Stomach (tissue), 8 donors: ENCODE measurements at regions not wholly inside any gene's neighbourhood (a gene's known extent, or its start where the extent isn't known, plus 50 kb on each side); places are given as distances from the start of the nearest gene placed in this dataset.

Experiments
- DNase-seq, 2 donors: peaks; one replicate each; pipeline versions ENCODE4 v3.0.0 to v3.0.0-alpha.2; 2013 to 2019
- H3K27ac ChIP-seq, 5 donors: fragments of 200-600 bp in 4 of 5; sonication (generic) in 4 of 5; one replicate each; pipeline ENCODE4 v1.5.1; 2013 to 2019; ENCODE audit warnings: mild to moderate bottlenecking in 1 of 5, moderate library complexity in 1 of 5
- H3K27me3 ChIP-seq, 3 donors: fragments of 200-600 bp; sonication (generic); one replicate each; pipeline ENCODE4 v1.5.1; 2017 to 2019; ENCODE audit warnings: mixed run types in 1 of 3
- H3K36me3 ChIP-seq, 4 donors: fragments of 200-600 bp; sonication (generic); 1 replicate in 3 of 4; 2 replicates in 1 of 4; pipeline ENCODE4 v1.5.1; 2016 to 2019
- H3K4me1 ChIP-seq, 4 donors: fragments of 200-600 bp; sonication (generic); one replicate each; pipeline ENCODE4 v1.5.1; 2016 to 2019
- H3K4me3 ChIP-seq, 4 donors: fragments of 200-600 bp; sonication (generic) in 3 of 4; one replicate each; pipeline ENCODE4 v1.5.1; 2016 to 2019; ENCODE audit warnings: mild to moderate bottlenecking in 1 of 4
- H3K9me3 ChIP-seq, 4 donors: fragments of 200-600 bp; sonication (generic); one replicate each; pipeline ENCODE4 v1.5.1; 2016 to 2019
- CTCF ChIP-seq, 7 experiments: fragments of 450-650 bp in 4 of 7; fragments of 200-600 bp in 3 of 7; sonication (generic) in 3 of 7; IDR thresholded peaks; one replicate each; pipeline ENCODE4 v1.5.1; 2016 to 2019; ENCODE audit warnings: antibody characterized with exemption in 7 of 7, control low read depth in 2 of 7, mild to moderate bottlenecking in 1 of 7
- EP300 ChIP-seq: sonication (generic); formaldehyde crosslinking; IDR thresholded peaks from one replicate; pipeline ENCODE4 v1.6.1; 2017; ENCODE audit warnings: antibody characterized with exemption
- POLR2A ChIP-seq, 4 donors: fragments of 450-650 bp; IDR thresholded peaks; one replicate each; pipeline ENCODE4 v1.6.1; 2016; ENCODE audit warnings: antibody characterized with exemption in 4 of 4, control low read depth in 2 of 4, mild to moderate bottlenecking in 1 of 4, moderate library complexity in 1 of 4
- POLR2AphosphoS5 ChIP-seq, 3 donors: sonication (generic); formaldehyde crosslinking; IDR thresholded peaks; one replicate each; pipeline ENCODE4 v1.6.1; 2016; ENCODE audit warnings: antibody characterized with exemption in 3 of 3
- WGBS, 5 donors: extraction: QIAGEN DNeasy Blood & Tissue Kit in 3 of 5; methylation state at CpG; one replicate each; pipeline versions ENCODE4 v1.1.5 to v1.1.7; 2013 to 2018; 5-methylcytosine and 5-hydroxymethylcytosine counted together
- intact Hi-C: fragments of 100-400 bp; cut with DNase I; formaldehyde crosslinking; loops from one replicate; pipeline ENCODE4 v1.15.1; 2023; ENCODE audit warnings: low total_unique reads
- donor health status: healthy with polysubstance abuse.
- donor health status: Bipolar disorder and iron deficiency.
- donor health status: healthy.

DNA sequence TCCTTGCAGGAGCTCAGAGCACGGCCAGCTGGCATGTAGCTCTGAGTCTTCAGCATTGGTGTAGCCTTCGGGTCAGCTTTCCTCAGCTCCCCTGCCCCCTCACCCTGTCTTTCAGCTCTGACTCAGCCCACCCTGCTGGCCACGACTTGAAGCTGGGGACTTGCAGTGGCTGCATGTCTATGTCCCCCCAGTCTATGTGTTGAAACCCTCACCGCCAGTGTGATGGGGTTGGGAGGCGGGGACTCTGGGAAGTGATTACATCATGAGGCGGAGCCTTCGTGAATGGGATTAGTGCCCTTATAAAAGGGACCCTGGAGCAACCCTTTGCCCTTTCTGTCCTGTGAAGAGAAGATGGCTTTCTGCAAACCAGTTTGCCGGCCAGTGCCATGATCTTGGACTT lies 111.1 kb downstream of the CTTN start:
- 77 to 87% (median 82%) methylated on average over 7 to 8 of the region's 8 CpGs for WGBS, 5 donors
- Histone ChIP-seq H3K36me3 (no peaks in the 10 kb centered on the region), H3K9me3 (peaks cover 0 to 17% (median 15%) of the 10 kb centered on the region in 4 donors), H3K4me1 (no peaks in the 10 kb centered on the region), H3K27me3 (peaks cover 0 to 7% (median 0%) of the 10 kb centered on the region in 3 donors), H3K4me3 (no peak overlapping the region), H3K27ac (no peak overlapping the region)
- no peak for DNase-seq
- intact Hi-C loops, result no loop called here
- no peak for TF ChIP-seq POLR2AphosphoS5 (IDR thresholded peaks at IDR 0.05)
- TF ChIP-seq CTCF (IDR thresholded peaks at IDR 0.05), result no peak
- no peak for TF ChIP-seq EP300
- TF ChIP-seq POLR2A (IDR thresholded peaks at IDR 0.05), result no peak

DNA sequence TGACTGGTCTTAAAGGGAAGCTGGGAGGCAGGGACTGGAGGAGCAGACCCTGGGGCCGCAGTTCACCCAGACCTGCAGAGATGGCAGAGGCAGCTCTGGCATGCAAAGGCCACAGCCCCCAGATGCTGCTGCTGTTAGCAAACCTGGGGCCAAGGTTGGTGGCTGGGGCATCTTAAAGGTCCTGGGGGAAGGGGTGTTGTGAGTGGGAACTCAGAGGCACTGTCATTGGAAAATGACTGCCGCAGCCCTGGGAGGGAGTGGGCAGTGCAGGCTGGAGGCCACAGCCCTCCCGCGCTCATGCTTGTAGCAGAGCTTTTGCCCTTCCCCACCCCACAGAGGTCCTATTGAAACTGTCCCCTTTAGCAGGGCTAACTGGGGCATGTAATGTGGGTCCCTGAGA lies 111.8 kb downstream of the CTTN start:
- H3K9me3 ChIP-seq, result peaks cover 0 to 17% (median 15%) of the 10 kb centered on the region in 4 donors
- H3K27ac ChIP-seq, result no peak overlapping the region
- no peaks in the 10 kb centered on the region for H3K36me3 ChIP-seq
- H3K27me3 ChIP-seq, result peaks cover 0 to 7% (median 0%) of the 10 kb centered on the region in 3 donors
- H3K4me1 ChIP-seq, result no peaks in the 10 kb centered on the region
- WGBS, 5 donors, result 94 to 100% (median 98%) methylated on average over 4 of the region's 4 CpGs
- no peak for TF ChIP-seq POLR2A (IDR thresholded peaks at IDR 0.05)
- TF ChIP-seq POLR2AphosphoS5 (IDR thresholded peaks at IDR 0.05), result no peak
- TF ChIP-seq EP300, result no peak
- TF ChIP-seq CTCF (IDR thresholded peaks at IDR 0.05), result no peak
- no peak overlapping the region for H3K4me3 ChIP-seq
- no peak for DNase-seq
- intact Hi-C loops, result no loop called here

GRCh38 chr11:70510571-70510970 lies 112.2 kb downstream of the CTTN start:
- no peaks in the 10 kb centered on the region for H3K36me3 ChIP-seq
- H3K27ac ChIP-seq, result no peak overlapping the region
- no peak overlapping the region for H3K4me3 ChIP-seq
- intact Hi-C loops, result no loop called here
- no peak for TF ChIP-seq CTCF (IDR thresholded peaks at IDR 0.05)
- no peak for TF ChIP-seq POLR2AphosphoS5 (IDR thresholded peaks at IDR 0.05)
- TF ChIP-seq POLR2A (IDR thresholded peaks at IDR 0.05), result no peak
- TF ChIP-seq EP300, result no peak
- no peak for DNase-seq
- H3K27me3 ChIP-seq, result peaks cover 0 to 7% (median 0%) of the 10 kb centered on the region in 3 donors
- H3K9me3 ChIP-seq, result peaks cover 0 to 17% (median 15%) of the 10 kb centered on the region in 4 donors
- WGBS, 5 donors, result 83 to 96% (median 91%) methylated on average over 5 to 6 of the region's 6 CpGs
- H3K4me1 ChIP-seq, result no peaks in the 10 kb centered on the region

DNA sequence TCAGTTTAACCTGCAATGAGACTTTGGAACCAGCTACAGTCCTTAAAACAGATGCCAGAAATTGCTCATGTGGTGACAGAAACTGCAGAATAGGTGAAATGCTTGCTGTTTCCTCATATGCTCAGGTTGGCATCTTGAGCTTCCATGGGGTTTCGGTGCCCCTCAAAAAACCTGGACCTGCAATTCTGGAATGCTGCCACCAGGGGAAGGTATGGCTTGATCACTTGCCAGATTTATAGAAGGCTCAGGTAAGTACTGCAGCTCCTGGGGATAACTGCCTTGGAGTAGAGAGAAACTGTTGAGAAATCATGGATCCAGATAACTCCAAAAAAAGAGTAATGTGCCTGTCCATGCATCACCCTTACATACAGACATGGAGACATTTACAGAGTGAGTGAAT lies 113.0 kb downstream of the CTTN start:
- Histone ChIP-seq H3K9me3 (peaks cover 0 to 17% (median 15%) of the 10 kb centered on the region in 4 donors), H3K4me1 (no peaks in the 10 kb centered on the region), H3K4me3 (no peak overlapping the region), H3K27ac (no peak overlapping the region), H3K27me3 (peaks cover 0 to 7% (median 0%) of the 10 kb centered on the region in 3 donors), H3K36me3 (no peaks in the 10 kb centered on the region)
- WGBS, 5 donors, result 77 to 100% (median 98%) methylated on average over 1 of the region's 1 CpG
- TF ChIP-seq POLR2A (IDR thresholded peaks at IDR 0.05) (no peak), EP300 (no peak), POLR2AphosphoS5 (IDR thresholded peaks at IDR 0.05) (no peak), CTCF (IDR thresholded peaks at IDR 0.05) (no peak)
- intact Hi-C loops, result no loop called here
- DNase-seq, result no peak
